Mesenchymal stem cell (in vitro differentiated cells and primary cell): ENCODE measurements at regions not wholly inside any gene's neighbourhood (a gene's known extent, or its start where the extent isn't known, plus 50 kb on each side); places are given as distances from the start of the nearest gene placed in this dataset.
"Not testable (repeated sequence)": the region's sequence is repeated elsewhere in the genome, so short reads cannot be mapped to it uniquely, and the experiment has no call there.

ENCODE experiments used
- DNase-seq: peaks from one replicate; pipeline ENCODE4 v3.0.0-alpha.2; 2013
- H2AFZ ChIP-seq: one replicate; pipeline ENCODE4 v1.6.1; 2013; ENCODE audit warnings: low read depth, mild to moderate bottlenecking, control low read depth, inconsistent platforms, low read length, moderate library complexity
- H2AK5ac ChIP-seq: 2 replicates; pipeline ENCODE4 v1.6.1; 2013; ENCODE audit warnings: low read length, moderate library complexity, mild to moderate bottlenecking, inconsistent platforms; ENCODE audit not compliant: severe bottlenecking
- H2BK120ac ChIP-seq: one replicate; pipeline ENCODE4 v1.6.1; 2013; ENCODE audit warnings: low read depth, mild to moderate bottlenecking, inconsistent platforms, low read length, moderate library complexity
- H2BK12ac ChIP-seq, 2 experiments: one replicate each; pipeline ENCODE4 v1.6.1; 2013; ENCODE audit warnings: inconsistent platforms in 2 of 2, low read length in 2 of 2, mild to moderate bottlenecking in 2 of 2, moderate library complexity in 2 of 2, control low read depth in 1 of 2
- H2BK15ac ChIP-seq: one replicate; pipeline ENCODE4 v1.6.1; 2013; ENCODE audit warnings: mild to moderate bottlenecking, low read depth, inconsistent platforms; ENCODE audit not compliant: poor library complexity, severe bottlenecking
- H2BK5ac ChIP-seq: 2 replicates; pipeline ENCODE4 v1.6.1; 2013; ENCODE audit warnings: low read depth, mild to moderate bottlenecking, low read length, control low read depth, inconsistent platforms; ENCODE audit not compliant: poor library complexity, severe bottlenecking
- H3K14ac ChIP-seq, 2 experiments: one replicate each; pipeline ENCODE4 v1.6.1; 2013; ENCODE audit warnings: inconsistent platforms in 2 of 2, low read length in 2 of 2, control low read depth in 1 of 2, mild to moderate bottlenecking in 1 of 2, moderate library complexity in 1 of 2
- H3K18ac ChIP-seq, 2 experiments: one replicate each; pipeline ENCODE4 v1.6.1; 2013; ENCODE audit warnings: inconsistent platforms in 2 of 2, low read length in 2 of 2, control low read depth in 1 of 2, low read depth in 1 of 2, mild to moderate bottlenecking in 1 of 2
- H3K23ac ChIP-seq, 2 experiments: one replicate each; pipeline ENCODE4 v1.6.1; 2013; ENCODE audit warnings: inconsistent platforms in 2 of 2, low read length in 2 of 2, mild to moderate bottlenecking in 2 of 2, moderate library complexity in 2 of 2, control low read depth in 1 of 2
- H3K27ac ChIP-seq: 2 replicates; pipeline ENCODE4 v1.5.1; 2013; ENCODE audit warnings: mild to moderate bottlenecking, moderate library complexity, low read length, control low read depth, inconsistent platforms; ENCODE audit not compliant: poor library complexity, severe bottlenecking
- H3K27me3 ChIP-seq, 2 experiments: 2 replicates each; pipeline versions ENCODE4 v1.6.1 to v1.7.0; 2013; ENCODE audit warnings: low read length in 2 of 2, mild to moderate bottlenecking in 2 of 2, moderate library complexity in 2 of 2, control low read depth in 1 of 2, inconsistent platforms in 1 of 2; ENCODE audit not compliant: control insufficient read depth in 1 of 2, insufficient read depth in 1 of 2
- H3K36me3 ChIP-seq, 2 experiments: 2 replicates each; pipeline versions ENCODE4 v1.6.1 to v1.7.0; 2013; ENCODE audit warnings: low read length in 2 of 2, control low read depth in 1 of 2, inconsistent platforms in 1 of 2, low read depth in 1 of 2, mild to moderate bottlenecking in 1 of 2; ENCODE audit not compliant: insufficient read depth in 2 of 2, control insufficient read depth in 1 of 2
- H3K4ac ChIP-seq, 2 experiments: one replicate each; pipeline ENCODE4 v1.6.1; 2013; ENCODE audit warnings: inconsistent platforms in 2 of 2, low read length in 2 of 2, mild to moderate bottlenecking in 2 of 2, moderate library complexity in 2 of 2, control low read depth in 1 of 2, low read depth in 1 of 2
- H3K4me1 ChIP-seq: 2 replicates; pipeline ENCODE4 v1.6.1; 2013; ENCODE audit warnings: low read depth, low read length, control low read depth; ENCODE audit not compliant: control insufficient read depth, insufficient read depth
- H3K4me2 ChIP-seq: 2 replicates; pipeline ENCODE4 v1.6.1; 2013; ENCODE audit warnings: low read length, mild to moderate bottlenecking, inconsistent platforms; ENCODE audit not compliant: poor library complexity, severe bottlenecking
- H3K4me3 ChIP-seq, 2 experiments: 2 replicates each; pipeline versions ENCODE4 v1.5.1 to v1.7.0; 2013; ENCODE audit warnings: low read length in 2 of 2, mild to moderate bottlenecking in 2 of 2, control low read depth in 1 of 2, low read depth in 1 of 2; ENCODE audit not compliant: insufficient read depth in 1 of 2
- H3K79me1 ChIP-seq: replicated peaks from 2 replicates; pipeline ENCODE4 v1.6.1; 2013; ENCODE audit warnings: mild to moderate bottlenecking, control low read depth, low read length, inconsistent platforms; ENCODE audit not compliant: poor library complexity, severe bottlenecking
- H3K9ac ChIP-seq: 2 replicates; pipeline ENCODE4 v1.7.0; 2013; ENCODE audit warnings: mild to moderate bottlenecking, low read length, moderate library complexity
- H3K9me3 ChIP-seq: 2 replicates; pipeline ENCODE4 v1.7.0; 2013; ENCODE audit warnings: mild to moderate bottlenecking, low read length; ENCODE audit not compliant: control insufficient read depth
- H4K8ac ChIP-seq: one replicate; pipeline ENCODE4 v1.6.1; 2013; ENCODE audit warnings: inconsistent platforms, mild to moderate bottlenecking, low read length, moderate library complexity
- H4K91ac ChIP-seq: one replicate; pipeline ENCODE4 v1.6.1; 2013; ENCODE audit warnings: mild to moderate bottlenecking, low read length, inconsistent platforms
- WGBS: methylation state at CpG from one replicate; pipeline ENCODE4 v1.1.7; 2013; ENCODE audit warnings: mixed read lengths; 5-methylcytosine and 5-hydroxymethylcytosine counted together

- H3K27ac ChIP-seq = no peak overlapping the region
- WGBS = no CpG with 5 or more reads among the region's 1 CpG
- no peak for DNase-seq
- H3K18ac ChIP-seq = no peak overlapping the region
- no peaks in the 10 kb centered on the region for H3K79me1 ChIP-seq
- no peak overlapping the region for H3K4me2 ChIP-seq
- H2BK12ac ChIP-seq = no peak overlapping the region
- H2BK15ac ChIP-seq = no peak overlapping the region
- H3K27me3 ChIP-seq = no peaks in the 10 kb centered on the region
- H3K4ac ChIP-seq = no peak overlapping the region
- no peak overlapping the region for H4K8ac ChIP-seq
- no peak overlapping the region for H2BK5ac ChIP-seq
- H2AFZ ChIP-seq = no peak overlapping the region
- no peaks in the 10 kb centered on the region for H3K36me3 ChIP-seq
- no peak overlapping the region for H3K4me3 ChIP-seq
- H2BK120ac ChIP-seq = no peak overlapping the region
- no peaks in the 10 kb centered on the region for H3K9me3 ChIP-seq
- no peak overlapping the region for H3K9ac ChIP-seq
- H4K91ac ChIP-seq = no peak overlapping the region
- H2AK5ac ChIP-seq = no peak overlapping the region
- no peaks in the 10 kb centered on the region for H3K4me1 ChIP-seq
- H3K23ac ChIP-seq = no peak overlapping the region
- no peak overlapping the region for H3K14ac ChIP-seq
Measured at GRCh38 chr10:9262770-9263169, 1208.3 kb downstream of the GATA3 start.

- no peaks in the 10 kb centered on the region for H3K27me3 ChIP-seq
- H3K27ac ChIP-seq = no peak overlapping the region
- H3K4ac ChIP-seq = no peak overlapping the region
- no peak overlapping the region for H2BK12ac ChIP-seq
- 77% methylated on average over 3 of the region's 5 CpGs for WGBS
- H3K9ac ChIP-seq = no peak overlapping the region
- H3K18ac ChIP-seq = no peak overlapping the region
- H3K36me3 ChIP-seq = no peaks in the 10 kb centered on the region
- no peak overlapping the region for H4K91ac ChIP-seq
- no peak overlapping the region for H4K8ac ChIP-seq
- H3K9me3 ChIP-seq = no peaks in the 10 kb centered on the region
- no peak overlapping the region for H2AFZ ChIP-seq
- DNase-seq = no peak
- no peak overlapping the region for H3K23ac ChIP-seq
- H2BK120ac ChIP-seq = no peak overlapping the region
- no peak overlapping the region for H2AK5ac ChIP-seq
- no peak overlapping the region for H3K4me3 ChIP-seq
- no peak overlapping the region for H2BK5ac ChIP-seq
- no peak overlapping the region for H3K4me2 ChIP-seq
- no peaks in the 10 kb centered on the region for H3K79me1 ChIP-seq
- no peak overlapping the region for H2BK15ac ChIP-seq
- no peak overlapping the region for H3K14ac ChIP-seq
- H3K4me1 ChIP-seq = no peaks in the 10 kb centered on the region
Measured at GRCh38 chr10:9268176-9268575, 1213.7 kb downstream of the GATA3 start.

- not testable (repeated sequence) for H4K91ac ChIP-seq, H3K4me2 ChIP-seq, H2AFZ ChIP-seq, H3K9me3 ChIP-seq, H2BK12ac ChIP-seq, H3K9ac ChIP-seq, H2BK120ac ChIP-seq, DNase-seq, H2BK15ac ChIP-seq, H3K4ac ChIP-seq, H3K27me3 ChIP-seq, H3K23ac ChIP-seq, H3K18ac ChIP-seq, H3K14ac ChIP-seq, H2BK5ac ChIP-seq, H3K36me3 ChIP-seq, H3K4me1 ChIP-seq, H3K27ac ChIP-seq, H3K4me3 ChIP-seq, H3K79me1 ChIP-seq, H4K8ac ChIP-seq, H2AK5ac ChIP-seq
- 95% methylated on average over 25 of the region's 61 CpGs for WGBS
Measured at GRCh38 chr10:9273126-9273833, 1218.8 kb downstream of the GATA3 start.

- Histone ChIP-seq H3K23ac (no peak overlapping the region), H3K9ac (no peak overlapping the region), H3K4me3 (no peak overlapping the region), H2BK12ac (no peak overlapping the region), H3K9me3 (no peaks in the 10 kb centered on the region), H3K14ac (no peak overlapping the region), H2BK120ac (no peak overlapping the region), H3K4me2 (no peak overlapping the region), H3K79me1 (no peaks in the 10 kb centered on the region), H4K91ac (no peak overlapping the region), H2BK15ac (no peak overlapping the region), H4K8ac (no peak overlapping the region), H3K4ac (no peak overlapping the region), H2AFZ (no peak overlapping the region), H3K4me1 (no peaks in the 10 kb centered on the region), H3K18ac (no peak overlapping the region), H2BK5ac (no peak overlapping the region), H3K27ac (no peak overlapping the region), H2AK5ac (no peak overlapping the region), H3K36me3 (no peaks in the 10 kb centered on the region), H3K27me3 (no peaks in the 10 kb centered on the region)
- WGBS = 84% methylated on average over 1 of the region's 6 CpGs
- DNase-seq = no peak
Measured at GRCh38 chr10:9274206-9274755, 1219.8 kb downstream of the GATA3 start.
